Right lobe of liver (tissue), 4 donors: ENCODE measurements at regions not wholly inside any gene's neighbourhood (a gene's known extent, or its start where the extent isn't known, plus 50 kb on each side); places are given as distances from the start of the nearest gene placed in this dataset.

ENCODE experiments used
- POLR2A ChIP-seq: fragments of 450-650 bp; IDR thresholded peaks from one replicate; pipeline ENCODE4 v1.6.1; 2017; ENCODE audit warnings: antibody characterized with exemption, mild to moderate bottlenecking
- TF ChIP-seq, protein P1 (sequence below), 4 donors: fragments of 200-600 bp in 3 of 4; fragments of 450-650 bp in 1 of 4; IDR thresholded peaks; one replicate each; pipeline versions ENCODE4 v1.5.1 to v1.8.0; 2016 to 2022; ENCODE audit warnings: antibody characterized with exemption in 4 of 4, mild to moderate bottlenecking in 2 of 4
- donor health status: DM: no; HTN: no; CAD: no.
- donor health status: DM: no; HTN: no; CAD: no.
- donor health status: DM: no; HTN: yes; CAD: no.

- TF ChIP-seq, protein P1, sequence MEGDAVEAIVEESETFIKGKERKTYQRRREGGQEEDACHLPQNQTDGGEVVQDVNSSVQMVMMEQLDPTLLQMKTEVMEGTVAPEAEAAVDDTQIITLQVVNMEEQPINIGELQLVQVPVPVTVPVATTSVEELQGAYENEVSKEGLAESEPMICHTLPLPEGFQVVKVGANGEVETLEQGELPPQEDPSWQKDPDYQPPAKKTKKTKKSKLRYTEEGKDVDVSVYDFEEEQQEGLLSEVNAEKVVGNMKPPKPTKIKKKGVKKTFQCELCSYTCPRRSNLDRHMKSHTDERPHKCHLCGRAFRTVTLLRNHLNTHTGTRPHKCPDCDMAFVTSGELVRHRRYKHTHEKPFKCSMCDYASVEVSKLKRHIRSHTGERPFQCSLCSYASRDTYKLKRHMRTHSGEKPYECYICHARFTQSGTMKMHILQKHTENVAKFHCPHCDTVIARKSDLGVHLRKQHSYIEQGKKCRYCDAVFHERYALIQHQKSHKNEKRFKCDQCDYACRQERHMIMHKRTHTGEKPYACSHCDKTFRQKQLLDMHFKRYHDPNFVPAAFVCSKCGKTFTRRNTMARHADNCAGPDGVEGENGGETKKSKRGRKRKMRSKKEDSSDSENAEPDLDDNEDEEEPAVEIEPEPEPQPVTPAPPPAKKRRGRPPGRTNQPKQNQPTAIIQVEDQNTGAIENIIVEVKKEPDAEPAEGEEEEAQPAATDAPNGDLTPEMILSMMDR (IDR thresholded peaks at IDR 0.05) = no peak
- TF ChIP-seq POLR2A = no peak
These were observed 480.8 kb upstream of the IMPG1 start for GRCh38 chr6:76553256-76553655.
